Activated gamma-delta T cell treated with Interleukin-2 at 50 U/mL for 16 hours (primary cell): ENCODE measurements at regions not wholly inside any gene's neighbourhood (a gene's known extent, or its start where the extent isn't known, plus 50 kb on each side); places are given as distances from the start of the nearest gene placed in this dataset.
"Not testable (repeated sequence)": the region's sequence is repeated elsewhere in the genome, so short reads cannot be mapped to it uniquely, and the experiment has no call there.

Experiments used
- DNase-seq: peaks from one replicate; pipeline ENCODE4 v3.0.0-alpha.2; 2020

DNA sequence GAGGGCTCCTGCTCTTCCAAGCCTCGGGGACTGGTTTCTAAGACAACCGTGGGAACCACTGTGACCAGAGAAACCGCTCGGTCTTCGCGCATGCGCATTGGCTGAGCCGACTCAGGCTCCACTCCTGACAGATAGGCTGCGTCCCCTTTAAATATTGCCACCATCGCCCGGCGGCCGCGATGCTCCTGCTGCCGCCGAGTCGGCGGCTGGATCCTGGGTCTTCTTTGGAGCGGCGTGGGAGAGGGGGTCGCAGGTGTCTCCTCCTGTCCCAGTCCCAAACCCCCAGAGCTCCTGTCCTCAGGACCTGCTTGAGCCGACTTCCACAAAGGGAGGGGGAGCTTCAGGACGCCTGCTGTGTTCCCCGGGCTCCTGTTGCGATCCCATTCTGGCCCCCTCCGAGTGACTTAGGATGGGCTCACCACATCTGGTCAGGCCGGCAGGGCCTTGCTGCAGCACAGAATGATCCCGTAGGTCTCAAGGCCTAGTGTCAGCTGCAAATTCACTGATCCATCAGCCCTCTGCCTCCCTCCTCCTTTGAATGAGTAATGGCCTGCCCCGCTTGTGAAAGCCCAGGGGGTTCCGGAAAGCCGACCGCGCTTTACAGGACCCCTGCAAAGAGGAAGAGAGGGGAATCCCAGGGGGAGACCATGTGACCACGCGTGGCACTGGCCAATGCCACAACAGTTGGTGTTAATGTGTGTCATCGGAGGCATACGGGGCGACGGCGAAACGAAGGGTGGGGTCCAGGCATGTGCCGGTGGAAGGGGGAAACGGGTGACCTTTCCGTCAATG, 683.2 kb upstream of the TPTE start:
- DNase-seq: no peak

DNA sequence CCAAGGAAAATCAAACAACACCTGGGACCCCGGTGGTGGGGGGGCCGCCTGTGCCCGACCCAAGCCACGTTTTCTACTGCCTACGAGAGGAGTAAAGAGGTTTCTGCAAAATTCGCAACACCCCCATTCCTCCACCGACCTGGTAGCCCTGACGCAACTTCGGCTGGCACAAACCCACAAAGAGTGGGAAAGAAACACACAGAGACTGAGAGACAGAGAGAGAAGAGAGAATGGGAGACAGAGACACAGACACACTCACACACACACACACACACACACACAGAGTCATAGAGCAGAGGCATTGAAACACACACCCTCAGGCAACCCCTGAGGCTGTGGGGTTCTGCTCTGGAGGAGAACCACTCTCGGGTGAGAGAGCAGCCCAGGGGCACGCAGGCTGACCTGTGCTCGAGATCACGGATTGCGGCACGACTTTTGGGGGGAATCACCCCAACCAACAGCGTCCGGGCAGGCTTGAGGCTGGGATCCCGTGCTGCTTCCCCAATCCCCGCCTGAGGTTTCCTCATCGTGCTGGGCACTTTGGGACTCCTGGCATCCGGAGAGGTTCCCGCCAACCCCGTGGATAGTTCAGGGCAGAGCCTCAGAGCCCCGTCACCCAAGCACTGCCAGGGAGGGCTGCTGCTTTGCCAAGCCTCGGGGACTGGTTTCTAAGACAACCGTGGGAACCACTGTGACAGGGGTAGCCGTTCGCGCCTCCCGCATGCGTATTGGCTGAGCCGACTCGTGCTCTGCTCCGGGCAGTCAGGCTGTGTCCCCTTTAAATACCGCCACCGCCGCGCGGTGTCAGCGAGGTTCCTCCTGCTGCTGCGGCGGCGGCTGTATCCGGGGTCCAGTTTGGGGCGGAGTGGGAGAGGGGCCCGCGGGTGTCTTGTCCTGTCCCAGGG, 682.4 kb upstream of the TPTE start:
- DNase-seq: no peak

DNA sequence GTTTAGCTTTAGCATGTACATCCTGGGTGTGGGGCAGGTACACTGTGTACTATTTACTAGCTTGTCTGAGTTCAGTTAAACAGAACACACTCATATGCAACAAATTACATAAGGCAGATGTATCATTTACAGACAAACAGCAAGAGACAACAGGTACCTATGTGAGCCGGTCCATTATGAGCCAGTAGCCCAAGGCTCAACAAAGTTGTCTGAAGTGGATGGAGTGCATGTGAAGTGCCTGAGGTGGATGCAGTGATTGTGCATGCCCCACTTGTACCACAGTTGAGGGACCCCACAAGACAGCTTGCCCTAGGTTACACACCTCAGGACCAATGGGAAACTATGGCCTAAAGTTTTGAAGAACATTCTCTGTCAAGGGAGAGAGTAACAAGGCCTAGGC, 677.3 kb upstream of the TPTE start:
- DNase-seq: not testable (repeated sequence)

DNA sequence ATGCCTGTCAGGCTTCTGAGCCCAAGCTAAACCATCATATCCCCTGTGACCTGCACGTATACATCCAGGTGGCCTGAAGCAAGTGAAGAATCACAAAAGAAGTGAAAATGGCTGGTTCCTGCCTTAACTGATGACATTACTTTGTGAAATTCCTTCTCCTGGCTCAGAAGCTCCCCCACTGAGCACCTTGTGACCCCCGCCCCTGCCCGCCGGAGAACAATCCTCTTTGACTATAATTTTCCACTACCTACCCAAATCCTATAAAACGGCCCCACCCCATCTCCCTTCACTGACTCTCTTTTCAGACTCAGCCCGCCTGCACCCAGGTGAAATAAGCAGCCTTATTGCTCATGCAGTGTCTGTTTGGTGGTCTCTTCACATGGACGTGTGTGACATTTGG, 673.9 kb upstream of the TPTE start:
- DNase-seq: not testable (repeated sequence)

DNA sequence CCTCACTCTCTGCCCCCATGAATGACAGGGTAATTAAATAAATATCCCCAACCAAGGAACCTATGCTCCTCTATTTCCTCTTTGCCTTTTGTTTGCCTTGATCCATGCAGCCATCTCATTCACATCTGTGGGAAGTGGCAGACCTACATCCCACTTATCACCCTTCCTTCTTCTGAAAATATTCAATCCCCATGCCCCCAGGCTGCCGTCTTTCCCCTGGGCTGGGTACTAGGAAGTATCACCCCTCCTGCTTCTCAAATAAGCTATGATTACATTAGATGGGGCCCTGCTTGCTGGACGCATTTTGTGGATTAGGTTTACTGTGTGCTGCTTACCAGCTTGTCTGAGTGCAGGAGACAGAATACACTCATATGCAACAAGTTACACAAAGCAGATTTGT, 670.2 kb upstream of the TPTE start:
- not testable (repeated sequence) for DNase-seq

DNA sequence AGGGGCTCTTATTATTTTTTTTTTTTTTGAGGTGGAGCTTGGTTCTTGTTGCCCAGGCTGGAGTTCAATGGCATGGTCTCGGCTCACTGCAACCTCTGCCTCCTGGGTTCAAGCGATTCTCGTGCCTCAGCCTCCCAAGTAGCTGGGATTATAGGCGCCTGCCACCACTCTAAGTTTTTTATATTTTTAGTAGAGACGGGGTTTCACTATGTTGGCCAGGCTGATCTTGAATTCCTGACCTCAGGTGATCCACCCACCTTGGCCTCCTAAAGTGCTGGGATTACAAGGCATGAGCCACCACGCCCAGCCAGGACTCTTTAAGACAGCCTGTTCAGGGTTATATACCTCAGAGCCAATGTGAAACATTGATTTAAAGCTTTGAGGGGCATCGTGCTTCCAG, 669.7 kb upstream of the TPTE start:
- DNase-seq: not testable (repeated sequence)

DNA sequence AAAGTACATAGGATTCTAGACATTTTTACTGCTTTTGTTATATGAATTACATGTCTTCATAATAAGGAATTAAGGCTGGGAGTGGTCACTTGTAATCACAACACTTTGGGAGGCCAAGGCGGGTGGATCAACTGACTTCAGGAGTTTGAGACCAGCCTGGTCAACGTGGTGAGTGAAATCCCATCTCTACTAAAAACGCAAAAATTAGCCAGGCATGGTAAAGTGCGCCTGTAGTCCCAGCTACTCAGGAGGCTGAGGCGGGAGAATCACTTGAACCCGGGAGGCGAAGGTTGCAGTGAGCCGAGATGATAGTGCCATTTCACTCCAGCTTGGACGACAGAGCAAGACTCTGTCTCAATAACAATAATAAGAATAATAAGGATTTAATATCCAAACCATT, 663.8 kb upstream of the TPTE start:
- DNase-seq: not testable (repeated sequence)

DNA sequence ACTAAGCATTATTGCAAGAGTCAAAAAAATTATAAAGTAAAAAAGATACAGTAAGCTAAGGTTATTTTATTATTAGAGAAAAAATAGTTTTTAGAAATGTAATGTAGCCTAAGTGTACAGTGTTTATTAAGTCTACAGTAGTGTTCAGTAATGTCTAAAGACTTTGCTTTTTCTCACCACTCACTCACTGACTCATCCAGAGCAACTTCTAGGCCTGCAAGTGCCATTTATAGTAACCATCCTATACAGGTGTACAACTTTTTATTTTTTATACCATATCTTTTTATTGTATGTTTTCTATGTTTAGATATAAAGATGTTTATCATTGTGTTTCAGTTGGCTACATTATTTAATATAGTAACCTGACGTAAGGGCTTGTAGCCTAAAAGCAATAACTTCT, 661.5 kb upstream of the TPTE start:
- DNase-seq: not testable (repeated sequence)

DNA sequence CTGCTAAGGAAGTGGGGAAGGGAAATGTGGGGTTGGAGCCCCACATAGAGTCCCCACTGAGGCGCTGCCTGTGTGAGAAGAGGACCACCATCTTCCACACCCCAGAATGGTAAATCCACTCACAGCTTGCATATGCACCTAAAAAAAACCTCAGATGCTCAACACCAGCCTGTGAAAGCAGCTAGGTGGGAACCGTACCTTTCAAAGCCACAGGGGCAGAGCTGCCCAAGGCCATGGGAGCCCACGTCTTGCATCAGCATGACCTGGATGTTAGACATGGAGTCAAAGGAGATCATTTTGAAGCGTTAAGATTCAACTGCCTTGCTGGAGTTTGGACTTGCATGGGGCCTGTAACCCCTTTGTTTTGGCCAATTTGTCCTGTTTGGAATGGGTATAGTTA, 658.9 kb upstream of the TPTE start:
- not testable (repeated sequence) for DNase-seq

DNA sequence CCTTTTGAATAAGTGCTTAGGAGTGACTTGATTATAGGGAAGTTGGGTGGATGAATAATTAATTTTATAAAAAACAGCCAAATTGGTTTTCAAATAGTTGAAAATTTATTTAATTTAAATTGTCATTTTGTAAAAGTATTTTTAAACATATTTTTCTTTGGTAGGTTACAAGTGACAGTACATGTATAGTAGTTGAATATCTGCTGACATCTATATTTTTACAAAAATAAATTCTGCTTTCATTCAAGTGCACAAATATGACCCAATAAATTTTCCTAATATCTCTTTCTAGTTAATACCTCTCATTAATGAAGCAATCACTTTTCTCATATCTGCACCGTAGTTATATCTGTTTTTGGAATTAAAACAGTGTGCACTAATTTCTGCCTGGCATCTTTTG, 653.6 kb upstream of the TPTE start:
- not testable (repeated sequence) for DNase-seq

DNA sequence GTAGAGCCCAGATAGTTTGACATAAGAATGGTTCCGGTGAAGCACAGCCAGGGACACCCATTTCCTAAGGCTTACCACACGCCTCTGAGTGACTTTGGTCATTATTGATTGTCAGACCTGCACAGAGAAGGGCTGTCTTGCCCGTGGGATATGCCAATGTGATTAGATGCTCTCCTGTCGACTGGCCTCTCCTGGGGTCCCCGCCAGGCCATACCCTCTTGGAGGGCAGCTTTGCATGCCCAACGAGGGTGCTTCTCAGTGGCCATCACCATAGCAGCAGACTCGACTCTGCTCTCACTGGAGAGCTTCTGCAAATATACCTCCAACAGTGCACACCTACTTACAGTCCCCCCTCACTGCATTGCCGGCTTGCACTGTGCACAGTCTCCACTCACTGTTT, 648.3 kb upstream of the TPTE start:
- not testable (repeated sequence) for DNase-seq

DNA sequence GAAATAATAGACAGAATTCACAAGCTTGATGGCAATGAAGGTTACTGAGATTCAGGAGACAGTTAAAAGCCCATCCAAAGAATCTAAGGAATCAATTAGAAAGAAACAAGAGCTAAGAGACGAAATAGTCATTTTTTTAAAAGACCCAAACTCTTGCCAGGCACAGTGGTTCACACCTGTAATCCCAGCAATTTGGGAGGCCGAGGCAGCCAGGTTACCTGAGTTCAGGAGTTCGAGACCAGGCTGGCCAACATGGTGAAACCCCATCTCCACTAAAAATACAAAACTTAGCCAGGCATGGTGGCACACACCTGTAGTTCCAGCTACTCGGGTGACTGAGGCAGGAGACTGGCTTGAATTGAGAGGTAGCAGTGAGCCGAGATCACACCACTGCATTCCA, 647.2 kb upstream of the TPTE start:
- not testable (repeated sequence) for DNase-seq

DNA sequence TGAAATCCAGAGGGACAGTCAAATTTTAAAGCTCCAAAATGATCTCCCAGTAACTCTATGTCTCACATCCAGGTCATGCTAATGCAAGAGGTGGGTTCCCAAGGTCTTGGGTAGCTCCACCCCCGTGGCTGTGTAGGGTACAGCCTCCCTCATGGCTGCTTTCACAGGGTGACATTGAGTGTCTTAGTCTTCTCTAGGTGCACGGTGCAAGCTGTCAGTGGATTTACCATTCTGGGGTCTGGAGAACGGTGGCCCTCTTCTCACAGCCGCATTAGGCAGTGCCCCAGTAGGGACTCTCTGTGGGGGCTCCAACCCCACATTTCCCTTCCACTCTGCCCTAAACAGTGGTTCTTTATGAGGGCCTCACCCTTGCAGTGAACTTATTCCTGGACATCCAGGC, 640.0 kb upstream of the TPTE start:
- DNase-seq: not testable (repeated sequence)

DNA sequence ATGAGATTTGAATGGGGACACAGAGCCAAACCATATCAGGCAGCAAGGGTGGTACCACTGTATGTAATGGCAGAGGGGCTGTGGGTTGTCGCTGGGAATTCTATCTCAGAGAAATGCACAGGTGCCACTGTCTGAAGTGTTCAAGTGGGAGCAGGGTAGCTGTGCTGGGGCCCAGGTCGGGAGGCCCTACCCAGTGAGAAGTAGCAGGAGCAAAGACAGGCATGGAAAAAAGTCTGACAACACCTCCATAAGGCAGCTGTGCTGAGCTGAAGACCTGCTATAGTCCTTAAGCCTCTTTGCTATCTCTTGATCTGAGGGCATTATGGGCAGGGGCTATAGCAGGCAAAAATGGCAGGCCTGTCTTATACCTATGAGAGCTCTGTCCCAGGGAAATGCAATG, 638.3 kb upstream of the TPTE start:
- DNase-seq: not testable (repeated sequence)

DNA sequence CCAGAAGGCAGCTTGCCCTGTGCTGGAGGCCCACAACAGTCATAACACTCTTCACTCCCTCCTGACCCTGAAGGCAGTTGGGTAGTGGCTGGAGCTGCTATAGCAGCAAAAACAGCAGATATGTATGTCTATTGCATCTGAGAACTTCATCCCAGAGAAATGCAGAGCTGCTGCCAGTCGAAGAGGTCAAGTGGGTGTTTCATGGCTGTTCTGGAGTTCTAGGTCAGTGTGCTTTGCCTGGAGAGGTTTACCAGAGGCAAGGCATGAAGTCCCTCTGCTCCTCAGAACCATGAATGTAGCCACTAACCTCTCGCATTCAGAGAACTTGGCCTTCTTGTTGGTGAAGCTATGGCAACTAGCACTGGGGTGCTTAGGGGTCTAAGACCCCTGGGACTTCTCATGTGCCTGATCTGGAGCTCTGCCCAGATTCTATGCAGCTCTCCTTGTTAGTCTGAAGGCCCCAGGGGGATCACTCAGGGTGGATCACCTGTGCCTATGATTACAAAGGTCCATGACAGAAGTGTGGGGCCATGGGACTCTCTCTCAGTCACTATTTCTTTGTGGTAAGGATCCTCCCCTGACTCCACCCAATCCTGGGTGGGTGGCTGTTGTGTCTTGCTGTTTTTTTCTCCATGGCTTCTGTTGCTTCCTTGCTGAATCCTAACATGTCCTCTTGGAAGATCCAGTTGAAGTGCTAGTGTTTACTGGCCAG, 637.7 kb upstream of the TPTE start:
- DNase-seq: not testable (repeated sequence)

DNA sequence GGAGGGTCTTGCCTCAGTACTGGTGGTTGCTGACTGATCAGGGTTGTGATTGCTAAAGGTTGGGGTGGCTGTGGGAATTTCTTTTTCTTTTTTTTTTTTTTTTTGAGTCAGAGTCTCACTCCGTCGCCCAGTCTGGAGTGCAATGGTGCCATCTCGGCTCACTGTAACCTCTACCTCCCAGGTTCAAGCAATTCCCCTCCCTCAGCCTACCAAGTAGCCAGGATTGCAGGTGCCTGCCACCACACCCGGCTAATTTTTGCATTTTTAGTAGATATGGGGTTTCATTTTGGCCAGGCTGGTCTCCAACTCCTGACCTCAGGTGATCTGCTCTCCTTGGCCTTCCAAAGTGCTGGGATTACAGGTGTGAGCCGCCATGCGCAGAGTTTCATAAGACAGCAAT, 632.9 kb upstream of the TPTE start:
- not testable (repeated sequence) for DNase-seq

DNA sequence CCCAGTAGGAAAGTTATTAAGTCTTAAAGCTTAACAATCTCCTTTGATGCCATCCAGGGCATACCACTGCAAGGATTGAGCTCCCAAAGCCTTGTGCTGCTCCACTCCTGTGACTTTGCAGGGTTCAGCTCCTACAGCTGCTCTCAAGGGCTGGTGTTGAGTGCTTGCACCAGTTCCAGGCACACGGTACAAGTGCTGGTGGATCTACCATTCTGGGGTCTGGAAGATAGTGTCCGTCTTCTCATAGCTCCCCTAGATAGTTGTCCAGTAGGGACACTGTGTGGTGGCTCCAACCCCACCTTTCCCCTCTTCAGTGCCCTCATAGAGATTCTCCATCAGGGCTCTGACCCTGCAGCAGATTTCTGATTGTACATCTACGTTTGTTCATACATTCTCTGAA, 617.8 kb upstream of the TPTE start:
- DNase-seq: not testable (repeated sequence)

DNA sequence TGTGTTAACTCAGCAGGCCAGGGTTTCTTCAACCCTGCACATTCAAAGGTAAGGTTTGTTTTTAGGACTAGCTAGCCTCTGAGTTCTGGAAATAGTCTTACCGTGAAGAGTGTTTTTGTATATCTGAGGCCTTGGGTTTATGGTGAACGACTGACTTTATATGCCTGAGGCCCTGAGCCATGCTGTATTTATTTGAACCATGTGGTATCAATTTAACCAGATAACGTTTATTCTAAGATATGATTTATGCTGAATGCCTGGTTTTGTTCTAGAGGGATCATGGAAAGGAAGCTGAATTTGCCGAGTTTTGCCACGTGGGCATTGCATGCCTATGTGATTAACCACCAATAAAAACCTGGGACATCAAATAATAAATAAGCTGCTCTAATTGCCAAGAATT, 607.2 kb upstream of the TPTE start:
- DNase-seq: not testable (repeated sequence)

DNA sequence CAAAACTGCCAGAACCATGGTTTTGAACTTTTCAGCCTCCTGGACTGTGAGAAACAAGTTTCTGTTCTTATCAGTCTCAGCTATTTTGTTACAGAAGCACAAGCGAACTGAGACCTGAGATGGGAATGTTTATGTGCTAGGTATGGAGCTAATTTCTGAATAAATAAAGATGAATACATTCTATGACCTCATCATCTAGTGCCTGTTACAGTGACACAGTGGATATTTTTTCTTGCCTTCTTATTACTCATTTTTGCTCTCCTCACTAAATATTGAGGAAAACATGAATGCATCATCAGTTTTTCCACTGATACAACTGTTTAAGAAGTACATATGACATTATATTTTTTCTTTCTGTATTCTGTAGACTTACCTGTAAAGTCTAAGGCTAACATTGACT, 601.9 kb upstream of the TPTE start:
- DNase-seq: not testable (repeated sequence)

DNA sequence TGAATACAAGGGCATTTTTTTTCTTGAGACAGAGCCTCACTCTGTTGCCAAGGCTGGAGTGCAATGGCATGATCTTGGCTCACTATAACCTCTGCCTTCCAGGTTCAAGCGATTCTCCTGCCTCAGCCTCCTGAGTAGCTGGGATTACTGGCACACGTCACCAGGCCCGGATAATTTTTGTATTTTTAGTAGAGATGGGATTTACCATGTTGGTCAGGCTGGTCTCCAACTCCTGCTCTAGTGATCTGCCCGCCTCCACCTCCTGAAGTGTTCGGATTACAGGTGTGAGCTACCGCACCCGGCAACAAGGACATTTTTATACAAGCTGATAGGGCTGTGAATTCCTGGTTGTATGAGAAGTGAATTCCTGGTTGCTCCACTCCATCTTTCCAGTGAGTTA, 577.7 kb upstream of the TPTE start:
- DNase-seq: not testable (repeated sequence)

DNA sequence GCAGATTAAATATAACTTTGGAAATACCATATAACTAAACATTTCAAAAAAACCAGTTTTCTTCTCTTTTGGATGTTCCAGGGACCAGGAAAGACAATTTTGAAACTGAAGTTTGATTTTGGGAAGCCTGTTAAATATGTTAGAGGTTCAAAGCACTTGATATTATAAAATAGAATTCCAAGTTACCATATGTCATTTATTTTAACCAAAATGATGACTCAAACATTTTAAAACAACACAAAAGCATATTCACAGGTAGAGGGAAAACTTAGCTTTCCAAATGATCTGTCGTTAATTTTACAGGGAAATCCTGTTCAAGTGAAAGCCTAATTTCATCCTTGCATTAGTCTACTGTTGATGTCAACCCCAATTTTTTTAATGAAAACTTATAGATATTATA, 575.3 kb upstream of the TPTE start:
- not testable (repeated sequence) for DNase-seq

DNA sequence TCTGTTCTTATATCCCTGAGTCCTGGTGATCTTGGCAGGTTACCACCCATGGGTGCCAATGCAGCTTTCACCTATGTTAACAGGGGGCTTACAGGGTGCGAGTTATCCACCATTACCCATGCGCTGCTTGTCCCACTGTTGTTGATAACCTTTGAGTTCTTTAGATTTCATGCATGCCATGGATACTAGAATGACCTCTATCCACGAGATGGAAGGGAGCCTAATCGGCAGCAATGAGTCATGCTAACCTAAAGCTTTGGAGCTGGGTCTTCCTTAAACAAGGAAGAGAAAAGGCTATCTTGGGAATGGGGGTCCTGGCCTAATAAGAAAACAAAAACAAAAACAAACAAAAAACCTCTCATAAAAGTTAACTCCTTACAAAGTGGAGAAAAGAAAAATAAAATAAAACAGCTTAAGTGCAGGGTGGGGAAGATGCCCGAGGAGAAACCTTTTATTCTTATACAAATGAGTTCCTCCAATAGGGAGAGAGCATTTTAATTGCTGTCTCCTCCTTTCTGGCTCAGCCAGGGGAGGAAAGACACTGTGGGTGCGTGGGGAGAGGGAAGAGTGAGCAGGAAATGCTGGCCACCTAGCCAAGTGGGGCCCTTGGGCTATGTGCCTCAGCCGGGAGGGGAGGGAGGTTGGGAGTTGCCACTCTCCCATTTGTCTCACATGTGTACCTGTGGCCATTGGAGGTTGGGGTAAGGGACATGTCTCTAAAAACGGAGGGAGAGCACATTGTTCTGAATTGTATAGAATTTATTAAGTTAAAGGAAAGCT, 571.7 kb upstream of the TPTE start:
- not testable (repeated sequence) for DNase-seq
